Prostate gland (tissue), 2 donors: ENCODE measurements at regions not wholly inside any gene's neighbourhood (a gene's known extent, or its start where the extent isn't known, plus 50 kb on each side); places are given as distances from the start of the nearest gene placed in this dataset.

ENCODE experiments used
- DNase-seq: peaks from one replicate; pipeline ENCODE4 v3.0.0-alpha.2; 2019; ENCODE audit warnings: low spot score
- H3K27ac ChIP-seq, 2 donors: fragments of 200-600 bp; sonication (generic); 2 replicates each; pipeline ENCODE4 v1.5.1; 2017 to 2019
- H3K27me3 ChIP-seq: fragments of 200-600 bp; sonication (generic); replicated peaks from 2 replicates; pipeline ENCODE4 v1.5.1; 2019; ENCODE audit not compliant: insufficient read depth
- H3K36me3 ChIP-seq, 2 donors: fragments of 200-600 bp; sonication (generic); 1 replicate in 1 of 2; 2 replicates in 1 of 2; pipeline versions ENCODE4 v1.5.1 to v1.8.1; 2017 to 2019
- H3K4me1 ChIP-seq: fragments of 200-600 bp; sonication (generic); replicated peaks from 2 replicates; pipeline ENCODE4 v1.5.1; 2019
- H3K4me3 ChIP-seq, 2 donors: fragments of 200-600 bp; sonication (generic); 2 replicates each; pipeline ENCODE4 v1.5.1; 2017 to 2019
- H3K9me3 ChIP-seq: fragments of 200-600 bp; sonication (generic); 2 replicates; pipeline ENCODE4 v1.5.1; 2017
- POLR2A ChIP-seq: fragments of 450-650 bp; IDR thresholded peaks from one replicate; pipeline ENCODE4 v1.6.1; 2016; ENCODE audit warnings: antibody characterized with exemption, mild to moderate bottlenecking
- POLR2AphosphoS5 ChIP-seq: sonication (generic); formaldehyde crosslinking; IDR thresholded peaks from one replicate; pipeline ENCODE4 v1.6.1; 2017; ENCODE audit warnings: antibody characterized with exemption
- WGBS: methylation state at CpG from one replicate; pipeline ENCODE4 v1.1.5; 2018; 5-methylcytosine and 5-hydroxymethylcytosine counted together
- intact Hi-C: fragments of 100-400 bp; cut with DNase I; formaldehyde crosslinking; loops from one replicate; pipeline ENCODE4 v1.14.2; 2022
- TF ChIP-seq, protein P1 (sequence below), 4 experiments: fragments of 200-600 bp in 2 of 4; fragments of 450-650 bp in 2 of 4; sonication (generic) in 2 of 4; IDR thresholded peaks; 1 replicate in 3 of 4; 2 replicates in 1 of 4; pipeline ENCODE4 v1.5.1; 2016 to 2019; ENCODE audit warnings: antibody characterized with exemption in 4 of 4, mild to moderate bottlenecking in 2 of 4, moderate library complexity in 2 of 4

DNA sequence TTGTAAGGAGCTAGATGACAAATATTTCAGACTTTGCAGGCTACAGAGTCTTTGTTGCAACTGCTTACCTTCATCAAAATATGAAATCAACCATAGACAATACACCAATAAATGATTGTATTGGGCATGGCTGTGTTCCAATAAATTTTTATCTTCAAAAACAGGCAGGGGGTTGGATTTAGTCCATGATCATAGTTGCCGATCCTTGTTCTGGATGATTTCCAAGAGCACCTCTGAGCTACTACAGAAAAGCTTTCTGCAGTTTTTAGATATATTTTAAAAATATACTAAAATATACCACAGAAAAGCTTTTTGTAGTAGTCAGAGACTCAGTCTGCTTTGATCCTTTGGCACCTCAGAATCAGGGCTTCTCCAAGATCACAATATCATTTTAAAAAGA lies 145.0 kb downstream of the HTR1B start:
- Histone ChIP-seq H3K36me3 (no peaks in the 10 kb centered on the region), H3K27ac (no peak overlapping the region), H3K9me3 (no peaks in the 10 kb centered on the region), H3K4me3 (no peak overlapping the region), H3K27me3 (no peaks in the 10 kb centered on the region), H3K4me1 (no peaks in the 10 kb centered on the region)
- 42% methylated on average over 1 of the region's 1 CpG for WGBS
- intact Hi-C loops = no loop called here
- no peak for TF ChIP-seq POLR2A
- TF ChIP-seq, protein P1, sequence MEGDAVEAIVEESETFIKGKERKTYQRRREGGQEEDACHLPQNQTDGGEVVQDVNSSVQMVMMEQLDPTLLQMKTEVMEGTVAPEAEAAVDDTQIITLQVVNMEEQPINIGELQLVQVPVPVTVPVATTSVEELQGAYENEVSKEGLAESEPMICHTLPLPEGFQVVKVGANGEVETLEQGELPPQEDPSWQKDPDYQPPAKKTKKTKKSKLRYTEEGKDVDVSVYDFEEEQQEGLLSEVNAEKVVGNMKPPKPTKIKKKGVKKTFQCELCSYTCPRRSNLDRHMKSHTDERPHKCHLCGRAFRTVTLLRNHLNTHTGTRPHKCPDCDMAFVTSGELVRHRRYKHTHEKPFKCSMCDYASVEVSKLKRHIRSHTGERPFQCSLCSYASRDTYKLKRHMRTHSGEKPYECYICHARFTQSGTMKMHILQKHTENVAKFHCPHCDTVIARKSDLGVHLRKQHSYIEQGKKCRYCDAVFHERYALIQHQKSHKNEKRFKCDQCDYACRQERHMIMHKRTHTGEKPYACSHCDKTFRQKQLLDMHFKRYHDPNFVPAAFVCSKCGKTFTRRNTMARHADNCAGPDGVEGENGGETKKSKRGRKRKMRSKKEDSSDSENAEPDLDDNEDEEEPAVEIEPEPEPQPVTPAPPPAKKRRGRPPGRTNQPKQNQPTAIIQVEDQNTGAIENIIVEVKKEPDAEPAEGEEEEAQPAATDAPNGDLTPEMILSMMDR (IDR thresholded peaks at IDR 0.05) = no peak
- TF ChIP-seq POLR2AphosphoS5 = no peak
- no peak for DNase-seq

DNA sequence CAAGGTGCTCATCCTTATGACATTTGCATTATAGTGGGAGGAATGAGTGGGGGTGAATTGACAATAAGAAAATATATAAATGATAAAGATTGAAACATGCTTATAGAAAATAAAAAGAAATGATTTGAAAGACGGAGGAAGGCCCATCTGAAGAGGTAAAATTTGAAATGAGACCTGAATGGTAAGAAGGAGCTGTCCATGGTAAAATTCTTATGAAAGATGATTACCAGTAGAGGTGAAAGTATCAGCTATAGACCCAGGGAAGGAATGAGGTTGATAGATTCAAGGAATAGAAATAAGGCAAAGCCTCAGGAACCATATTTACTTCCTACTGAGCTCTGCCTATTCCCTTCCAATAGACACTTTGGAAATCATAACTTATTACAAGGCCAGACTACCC lies 149.7 kb downstream of the HTR1B start:
- Histone ChIP-seq H3K4me3 (no peak overlapping the region), H3K27ac (no peak overlapping the region), H3K9me3 (no peaks in the 10 kb centered on the region), H3K4me1 (no peaks in the 10 kb centered on the region), H3K27me3 (no peaks in the 10 kb centered on the region), H3K36me3 (no peaks in the 10 kb centered on the region)
- intact Hi-C loops = no loop called here
- no peak for DNase-seq
- WGBS = 84% methylated on average over 1 of the region's 1 CpG
- TF ChIP-seq POLR2A (no peak), POLR2AphosphoS5 (no peak)
- TF ChIP-seq, protein P1 (IDR thresholded peaks at IDR 0.05) = no peak

DNA sequence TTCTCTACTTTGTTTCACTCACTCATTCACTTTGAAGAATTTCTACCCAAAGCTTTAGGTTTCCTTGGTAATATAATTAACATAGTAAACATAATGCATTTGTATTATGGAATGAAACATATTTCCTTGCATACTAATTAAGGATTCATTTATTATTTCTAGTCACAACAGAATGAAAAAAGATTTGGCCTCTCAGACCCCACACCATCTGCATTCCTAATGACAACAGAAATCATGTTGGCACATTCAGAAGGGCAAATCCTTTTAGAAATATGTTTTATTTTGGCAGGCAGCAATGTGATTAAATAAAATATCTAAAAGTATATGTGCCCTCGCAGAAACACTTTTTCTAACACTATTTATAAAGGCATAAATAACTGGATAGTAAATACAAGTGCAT lies 163.4 kb downstream of the HTR1B start:
- WGBS = 82% methylated on average over 1 of the region's 1 CpG
- no peaks in the 10 kb centered on the region for H3K36me3 ChIP-seq

DNA sequence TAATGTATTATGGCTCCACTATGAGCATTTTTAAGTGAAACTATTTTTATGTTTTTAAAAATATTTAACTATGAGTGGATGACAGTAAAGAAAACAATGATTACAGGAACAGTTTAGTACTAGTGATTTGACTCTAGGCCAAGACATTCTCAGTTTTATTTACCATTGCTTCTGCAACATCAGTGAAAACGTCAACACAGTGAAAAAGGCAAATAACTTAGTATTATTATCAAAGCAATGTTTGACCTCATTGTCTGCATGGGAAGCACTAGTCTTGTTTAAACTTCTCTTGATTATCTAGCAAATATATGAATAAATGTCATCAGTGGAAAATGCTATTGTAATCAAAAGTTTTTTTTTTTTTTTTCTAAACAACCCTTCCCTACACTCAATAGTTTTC lies 165.0 kb downstream of the HTR1B start:
- H3K4me1 ChIP-seq = no peaks in the 10 kb centered on the region
- DNase-seq = no peak
- no peaks in the 10 kb centered on the region for H3K36me3 ChIP-seq
- no peaks in the 10 kb centered on the region for H3K27me3 ChIP-seq
- no peak for TF ChIP-seq POLR2A
- TF ChIP-seq, protein P1 (IDR thresholded peaks at IDR 0.05) = no peak
- no peak for TF ChIP-seq POLR2AphosphoS5
- H3K9me3 ChIP-seq = no peaks in the 10 kb centered on the region
- 24% methylated on average over 1 of the region's 1 CpG for WGBS
- H3K4me3 ChIP-seq = no peak overlapping the region
- intact Hi-C loops = no loop called here
- no peak overlapping the region for H3K27ac ChIP-seq

More for the DNA sequence above, 163.4 kb downstream of the HTR1B start:
- Histone ChIP-seq H3K4me3 (no peak overlapping the region), H3K9me3 (no peaks in the 10 kb centered on the region), H3K27ac (no peak overlapping the region), H3K4me1 (no peaks in the 10 kb centered on the region), H3K27me3 (no peaks in the 10 kb centered on the region)
- TF ChIP-seq POLR2AphosphoS5 (no peak), POLR2A (no peak)
- TF ChIP-seq, protein P1 (IDR thresholded peaks at IDR 0.05) = no peak
- no peak for DNase-seq
- intact Hi-C loops = no loop called here

DNA sequence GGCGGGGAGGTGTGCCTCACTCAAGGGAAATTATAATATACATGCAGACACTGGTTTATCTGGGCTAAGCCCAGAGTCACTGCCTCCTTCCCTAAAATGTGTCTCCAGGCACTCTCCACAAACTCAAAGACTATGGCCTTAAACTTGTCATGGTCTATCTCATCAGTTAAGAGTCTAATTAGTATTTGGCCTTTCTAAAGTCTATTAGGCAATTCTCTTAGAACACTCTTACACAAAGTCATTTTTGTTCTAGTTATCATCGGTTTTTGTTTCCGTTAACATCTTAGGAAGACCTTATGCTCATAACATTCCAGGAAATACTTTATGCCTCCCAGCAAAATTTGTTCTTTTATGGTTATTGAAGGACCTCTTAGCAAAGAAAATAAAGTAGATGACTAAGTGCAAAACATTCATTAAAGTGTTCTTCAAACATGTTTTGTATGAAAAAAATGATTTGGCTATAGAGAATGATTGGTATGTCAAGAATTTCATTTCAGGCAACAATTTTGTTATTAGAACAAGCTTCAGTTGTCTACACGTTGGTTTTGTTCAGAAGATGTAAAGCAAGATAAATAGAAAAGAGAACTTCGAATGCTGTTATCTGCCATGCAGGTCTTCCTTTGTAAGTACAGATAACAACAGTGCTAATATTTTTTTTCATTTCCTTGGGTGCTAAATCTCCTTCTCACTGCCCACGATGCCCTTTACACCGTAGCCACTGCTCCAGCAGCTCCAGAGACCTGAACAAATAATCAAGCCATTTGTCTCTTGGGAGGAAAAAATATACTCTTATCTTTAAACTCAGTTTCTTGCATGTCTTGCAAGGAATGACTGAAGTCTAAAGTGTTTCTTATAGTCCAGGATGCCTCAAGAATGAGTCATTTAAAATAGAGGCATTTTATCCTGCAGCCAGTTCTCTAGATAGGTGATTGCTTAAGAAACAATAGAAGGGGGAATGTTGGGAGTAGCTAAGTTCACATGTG lies 170.4 kb downstream of the HTR1B start:
- intact Hi-C loops = no loop called here
- Histone ChIP-seq H3K27me3 (no peaks in the 10 kb centered on the region), H3K9me3 (no peaks in the 10 kb centered on the region), H3K36me3 (no peaks in the 10 kb centered on the region), H3K27ac (no peak overlapping the region), H3K4me1 (no peaks in the 10 kb centered on the region), H3K4me3 (no peak overlapping the region)
- DNase-seq = no peak
- TF ChIP-seq, protein P1 (IDR thresholded peaks at IDR 0.05) = no peak
- TF ChIP-seq POLR2A (no peak), POLR2AphosphoS5 (no peak)
- 30% methylated on average over 7 of the region's 7 CpGs for WGBS
